GM19395 (cell line): ENCODE measurements at regions not wholly inside any gene's neighbourhood (a gene's known extent, or its start where the extent isn't known, plus 50 kb on each side); places are given as distances from the start of the nearest gene placed in this dataset.
A peak's percentile ranks its signal among the peaks of the same experiment; 100 is the strongest.

Source experiments
- ATAC-seq: cut with Tn5 transposase; IDR thresholded peaks from one replicate; pipeline ENCODE4 v1.9.1; 2021; ENCODE audit warnings: mild to moderate bottlenecking, moderate library complexity; ENCODE audit not compliant: unreplicated experiment

GRCh38 chr6:141688916-141689315 lies 443.8 kb upstream of the GJE1 start:
- ATAC-seq = peak; percentile 90

GRCh38 chr6:141685416-141685815 lies 447.3 kb upstream of the GJE1 start:
- ATAC-seq = no peak

- no peak for ATAC-seq
Measured at GRCh38 chr6:141682391-141682790, 450.3 kb upstream of the GJE1 start.

GRCh38 chr6:141677598-141678211 lies 455.0 kb upstream of the GJE1 start:
- peak; percentile 73 for ATAC-seq

- ATAC-seq = no peak
Measured at GRCh38 chr6:141675957-141676356, 456.8 kb upstream of the GJE1 start.

GRCh38 chr6:141669141-141669540 lies 463.6 kb upstream of the GJE1 start:
- ATAC-seq = no peak

GRCh38 chr6:141667580-141668309 lies 465.0 kb upstream of the GJE1 start:
- no peak for ATAC-seq

- ATAC-seq = no peak
Measured at GRCh38 chr6:141666187-141666586, 466.5 kb upstream of the GJE1 start.

GRCh38 chr6:141664744-141665143 lies 468.0 kb upstream of the GJE1 start:
- ATAC-seq = no peak

- ATAC-seq = no peak
Measured at GRCh38 chr6:141659582-141659981, 473.1 kb upstream of the GJE1 start.

- no peak for ATAC-seq
Measured at GRCh38 chr6:141658696-141659095, 474.0 kb upstream of the GJE1 start.

- no peak for ATAC-seq
Measured at GRCh38 chr6:141657812-141658211, 474.9 kb upstream of the GJE1 start.

- no peak for ATAC-seq
Measured at GRCh38 chr6:141653590-141653989, 479.1 kb upstream of the GJE1 start.

GRCh38 chr6:141641951-141642350 lies 490.8 kb upstream of the GJE1 start:
- no peak for ATAC-seq

GRCh38 chr6:141641406-141641805 lies 491.3 kb upstream of the GJE1 start:
- no peak for ATAC-seq

GRCh38 chr6:141635621-141636020 lies 497.1 kb upstream of the GJE1 start:
- no peak for ATAC-seq

- ATAC-seq = no peak
Measured at GRCh38 chr6:141634269-141634668, 498.5 kb upstream of the GJE1 start.

GRCh38 chr6:141624301-141624700 lies 508.4 kb upstream of the GJE1 start:
- no peak for ATAC-seq

GRCh38 chr6:141618180-141618581 lies 514.5 kb upstream of the GJE1 start:
- no peak for ATAC-seq

- no peak for ATAC-seq
Measured at GRCh38 chr6:141610741-141611140, 522.0 kb upstream of the GJE1 start.

- ATAC-seq = no peak
Measured at GRCh38 chr6:141607956-141608355, 524.8 kb upstream of the GJE1 start.

- no peak for ATAC-seq
Measured at GRCh38 chr6:141598487-141598886, 534.2 kb upstream of the GJE1 start.

- ATAC-seq = no peak
Measured at GRCh38 chr6:141594874-141595273, 537.9 kb upstream of the GJE1 start.
